NCI-H2107 treated with DMSO at 0.1 percent for 48 hours (cell line): ENCODE measurements at regions not wholly inside any gene's neighbourhood (a gene's known extent, or its start where the extent isn't known, plus 50 kb on each side); places are given as distances from the start of the nearest gene placed in this dataset.

Experiments
- DNase-seq: peaks from one replicate; lab custom pipeline; 2025; ENCODE audit not compliant: unreplicated experiment; lab: John Stamatoyannopoulos, UW

GRCh38 chr2:3101016-3101942 lies 276.3 kb downstream of the EIPR1 start:
- no peak for DNase-seq

- DNase-seq: no peak
Measured at GRCh38 chr2:3100386-3100785, 277.2 kb downstream of the EIPR1 start.

- no peak for DNase-seq
Measured at GRCh38 chr2:3099860-3100234, 277.8 kb downstream of the EIPR1 start.

- DNase-seq: no peak
Measured at GRCh38 chr2:3099145-3099859, 278.3 kb downstream of the EIPR1 start.

GRCh38 chr2:3098231-3098630 lies 279.4 kb downstream of the EIPR1 start:
- DNase-seq: no peak

GRCh38 chr2:3097804-3098203 lies 279.8 kb downstream of the EIPR1 start:
- no peak for DNase-seq

- DNase-seq: no peak
Measured at GRCh38 chr2:3094999-3095958, 282.3 kb downstream of the EIPR1 start.

GRCh38 chr2:3094318-3094717 lies 283.3 kb downstream of the EIPR1 start:
- DNase-seq: no peak

- DNase-seq: no peak
Measured at GRCh38 chr2:3091696-3092095, 285.9 kb downstream of the EIPR1 start.

- DNase-seq: no peak
Measured at GRCh38 chr2:3082705-3083104, 294.9 kb downstream of the EIPR1 start.

GRCh38 chr2:3079959-3080948 lies 297.4 kb downstream of the EIPR1 start:
- DNase-seq: no peak

GRCh38 chr2:3079466-3079865 lies 298.2 kb downstream of the EIPR1 start:
- DNase-seq: no peak

GRCh38 chr2:3078684-3079083 lies 298.9 kb downstream of the EIPR1 start:
- no peak for DNase-seq

GRCh38 chr2:3076848-3077642 lies 300.6 kb downstream of the EIPR1 start:
- peak; percentile 33 for DNase-seq

GRCh38 chr2:3075991-3076340 lies 301.7 kb downstream of the EIPR1 start:
- DNase-seq: no peak

- no peak for DNase-seq
Measured at GRCh38 chr2:3075316-3075990, 302.2 kb downstream of the EIPR1 start.

- no peak for DNase-seq
Measured at GRCh38 chr2:3073704-3074103, 303.9 kb downstream of the EIPR1 start.

- peak; percentile 54 for DNase-seq
Measured at GRCh38 chr2:3073041-3073595, 304.5 kb downstream of the EIPR1 start.
